ENCODE measurements at regions not wholly inside any gene's neighbourhood (a gene's known extent, or its start where the extent isn't known, plus 50 kb on each side); places are given as distances from the start of the nearest gene placed in this dataset.

GRCh38 chr14:42673963-42674362, 1067.3 kb downstream of the LRFN5 start:
- Histone ChIP-seq H3F3A (ENCODE audit: control insufficient read depth, insufficient read depth) (no peaks in the 10 kb centered on the region), H4K20me1 (ENCODE audit: control insufficient read depth, insufficient read depth, low read depth, low read length) (no peaks in the 10 kb centered on the region), H3K79me2 (ENCODE audit: control insufficient read depth, low read length) (no peaks in the 10 kb centered on the region), H3K9me3 (ENCODE audit: control insufficient read depth, insufficient read depth, low read length) (no peaks in the 10 kb centered on the region), H3K4me3 (ENCODE audit: low read length) (no peak overlapping the region), H3K9me2 (replicated peaks; ENCODE audit: control insufficient read depth, low read length) (no peaks in the 10 kb centered on the region), H3K4me2 (ENCODE audit: low read length) (no peak overlapping the region), H3K36me3 (ENCODE audit: control insufficient read depth, low read length) (no peaks in the 10 kb centered on the region), H3K27me3 (ENCODE audit: control insufficient read depth, low read length) (no peaks in the 10 kb centered on the region), H3K27ac (ENCODE audit: low read depth, low read length) (no peak overlapping the region), H3K4me1 (ENCODE audit: control insufficient read depth, low read length) (no peaks in the 10 kb centered on the region)
- no peak for TF ChIP-seq CTCF (IDR thresholded peaks at IDR 0.05; ENCODE audit: low read depth, low read length, poor library complexity, severe bottlenecking)
- no peak for TF ChIP-seq EZH2phosphoT487 (IDR thresholded peaks at IDR 0.05; ENCODE audit: borderline replicate concordance, low read length)

- Histone ChIP-seq H3K9me3 (ENCODE audit: control insufficient read depth, insufficient read depth, low read length) (no peaks in the 10 kb centered on the region), H3K4me2 (ENCODE audit: low read length) (no peak overlapping the region), H3K36me3 (ENCODE audit: control insufficient read depth, low read length) (no peaks in the 10 kb centered on the region), H3K9me2 (replicated peaks; ENCODE audit: control insufficient read depth, low read length) (no peaks in the 10 kb centered on the region), H4K20me1 (ENCODE audit: control insufficient read depth, insufficient read depth, low read depth, low read length) (no peaks in the 10 kb centered on the region), H3F3A (ENCODE audit: control insufficient read depth, insufficient read depth) (no peaks in the 10 kb centered on the region), H3K27me3 (ENCODE audit: control insufficient read depth, low read length) (no peaks in the 10 kb centered on the region), H3K4me1 (ENCODE audit: control insufficient read depth, low read length) (no peaks in the 10 kb centered on the region), H3K4me3 (ENCODE audit: low read length) (no peak overlapping the region), H3K27ac (ENCODE audit: low read depth, low read length) (no peak overlapping the region), H3K79me2 (ENCODE audit: control insufficient read depth, low read length) (no peaks in the 10 kb centered on the region)
- TF ChIP-seq CTCF (IDR thresholded peaks at IDR 0.05; ENCODE audit: low read depth, low read length, poor library complexity, severe bottlenecking): no peak
- TF ChIP-seq EZH2phosphoT487 (IDR thresholded peaks at IDR 0.05; ENCODE audit: borderline replicate concordance, low read length): no peak
Measured at GRCh38 chr14:42671636-42672035, 1065.0 kb downstream of the LRFN5 start.

- H3K4me2 ChIP-seq (ENCODE audit: low read length): no peak overlapping the region
- H3K27ac ChIP-seq (ENCODE audit: low read depth, low read length): no peak overlapping the region
- TF ChIP-seq EZH2phosphoT487 (IDR thresholded peaks at IDR 0.05; ENCODE audit: borderline replicate concordance, low read length) (no peak), CTCF (IDR thresholded peaks at IDR 0.05; ENCODE audit: low read depth, low read length, poor library complexity, severe bottlenecking) (no peak)
Measured at GRCh38 chr14:42665083-42665482, 1058.4 kb downstream of the LRFN5 start.

GRCh38 chr14:42664190-42664589, 1057.5 kb downstream of the LRFN5 start:
- H3K36me3 ChIP-seq (ENCODE audit: control insufficient read depth, low read length): no peaks in the 10 kb centered on the region

More at GRCh38 chr14:42665083-42665482, 1058.4 kb downstream of the LRFN5 start:
- H3K9me3 ChIP-seq (ENCODE audit: control insufficient read depth, insufficient read depth, low read length): no peaks in the 10 kb centered on the region
- no peaks in the 10 kb centered on the region for H3K36me3 ChIP-seq (ENCODE audit: control insufficient read depth, low read length)
- no peaks in the 10 kb centered on the region for H4K20me1 ChIP-seq (ENCODE audit: control insufficient read depth, insufficient read depth, low read depth, low read length)
- no peak overlapping the region for H3K4me3 ChIP-seq (ENCODE audit: low read length)
- no peaks in the 10 kb centered on the region for H3K4me1 ChIP-seq (ENCODE audit: control insufficient read depth, low read length)
- H3K9me2 ChIP-seq (replicated peaks; ENCODE audit: control insufficient read depth, low read length): no peaks in the 10 kb centered on the region
- no peaks in the 10 kb centered on the region for H3K27me3 ChIP-seq (ENCODE audit: control insufficient read depth, low read length)
- no peaks in the 10 kb centered on the region for H3K79me2 ChIP-seq (ENCODE audit: control insufficient read depth, low read length)
- no peaks in the 10 kb centered on the region for H3F3A ChIP-seq (ENCODE audit: control insufficient read depth, insufficient read depth)

More at GRCh38 chr14:42664190-42664589, 1057.5 kb downstream of the LRFN5 start:
- Histone ChIP-seq H3K9me3 (ENCODE audit: control insufficient read depth, insufficient read depth, low read length) (no peaks in the 10 kb centered on the region), H3K4me2 (ENCODE audit: low read length) (no peak overlapping the region), H3K27ac (ENCODE audit: low read depth, low read length) (no peak overlapping the region), H4K20me1 (ENCODE audit: control insufficient read depth, insufficient read depth, low read depth, low read length) (no peaks in the 10 kb centered on the region), H3F3A (ENCODE audit: control insufficient read depth, insufficient read depth) (no peaks in the 10 kb centered on the region), H3K4me3 (ENCODE audit: low read length) (no peak overlapping the region), H3K4me1 (ENCODE audit: control insufficient read depth, low read length) (no peaks in the 10 kb centered on the region), H3K27me3 (ENCODE audit: control insufficient read depth, low read length) (no peaks in the 10 kb centered on the region), H3K9me2 (replicated peaks; ENCODE audit: control insufficient read depth, low read length) (no peaks in the 10 kb centered on the region), H3K79me2 (ENCODE audit: control insufficient read depth, low read length) (no peaks in the 10 kb centered on the region)
- TF ChIP-seq CTCF (IDR thresholded peaks at IDR 0.05; ENCODE audit: low read depth, low read length, poor library complexity, severe bottlenecking): no peak
- no peak for TF ChIP-seq EZH2phosphoT487 (IDR thresholded peaks at IDR 0.05; ENCODE audit: borderline replicate concordance, low read length)
